NCI-H460 (cell line): ENCODE measurements at regions not wholly inside any gene's neighbourhood (a gene's known extent, or its start where the extent isn't known, plus 50 kb on each side); places are given as distances from the start of the nearest gene placed in this dataset.

Experiments used
- DNase-seq: peaks from one replicate; pipeline ENCODE4 v3.0.0-alpha.2; 2016; ENCODE audit warnings: low read depth; ENCODE audit errors: extremely low read depth

DNA sequence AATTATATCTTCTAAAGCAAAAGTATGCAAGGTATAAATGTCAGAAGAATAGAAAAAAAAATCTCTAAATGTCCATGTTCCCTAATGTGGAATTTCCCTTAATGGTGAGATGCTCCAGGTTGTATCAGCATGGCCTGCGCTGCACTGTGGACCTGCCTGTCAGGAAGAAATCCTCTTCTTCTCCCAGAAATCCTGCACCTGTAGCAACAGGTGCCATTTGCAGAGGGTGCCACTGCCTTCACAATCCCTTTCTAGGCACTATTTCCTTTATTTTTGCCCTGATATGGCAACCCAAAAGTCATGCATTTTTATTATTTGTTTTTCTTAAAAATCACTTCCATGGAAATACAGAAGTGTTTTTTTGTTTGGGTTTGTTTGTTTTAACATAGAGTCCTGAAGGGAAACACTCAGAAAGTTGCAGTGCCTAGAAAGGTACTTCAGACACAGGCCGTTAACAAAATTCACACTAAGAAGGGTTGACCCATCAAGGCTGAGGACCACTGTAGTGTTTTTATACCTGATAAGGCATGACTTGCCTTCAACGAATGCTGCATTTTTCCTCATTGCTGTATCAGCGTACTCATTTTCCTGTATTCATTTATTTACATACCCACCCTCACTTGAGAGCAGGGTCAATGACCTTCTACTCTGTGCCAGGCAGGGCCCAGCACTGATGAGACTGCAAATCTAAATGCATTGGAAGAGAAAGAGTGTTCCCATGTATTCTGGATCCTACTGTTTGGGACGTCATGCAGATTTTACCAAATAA is 177.8 kb downstream of the SNX18 start:
- DNase-seq, result no peak

DNA sequence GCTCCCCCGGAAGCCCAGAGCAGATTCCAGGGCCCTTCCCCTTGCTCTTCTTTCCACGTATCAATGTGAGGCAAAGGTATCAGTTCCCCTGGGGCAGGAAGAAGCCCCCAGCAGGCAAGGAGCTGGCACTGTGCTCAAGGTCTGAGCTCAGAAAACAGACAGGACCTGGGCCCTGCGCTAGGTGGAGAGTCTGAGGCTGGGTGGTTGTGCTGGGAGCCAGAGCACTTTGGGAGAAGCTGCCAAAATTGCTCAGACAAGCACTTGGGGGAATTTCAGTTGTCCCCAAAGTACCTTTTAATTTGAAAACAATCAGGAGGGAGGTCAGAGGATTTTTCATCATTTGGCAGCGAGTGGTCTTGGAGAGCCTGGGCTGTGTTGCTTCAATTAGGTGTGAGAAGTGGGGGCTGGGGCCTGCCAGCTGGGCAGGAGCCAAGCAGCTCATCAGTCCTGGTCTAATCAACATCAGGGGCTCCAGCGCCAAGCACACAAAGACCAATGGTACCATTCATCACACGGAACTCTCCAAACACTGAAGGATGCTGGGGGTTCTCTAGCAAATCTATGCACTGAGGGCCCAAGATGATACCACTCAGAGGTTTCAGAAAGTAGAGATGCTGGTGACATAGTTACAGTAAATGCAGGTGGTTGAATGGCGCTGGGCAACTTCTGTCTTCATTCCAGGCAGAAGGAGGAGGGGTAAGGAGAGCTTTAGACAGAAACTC is 176.5 kb downstream of the SNX18 start:
- no peak for DNase-seq

DNA sequence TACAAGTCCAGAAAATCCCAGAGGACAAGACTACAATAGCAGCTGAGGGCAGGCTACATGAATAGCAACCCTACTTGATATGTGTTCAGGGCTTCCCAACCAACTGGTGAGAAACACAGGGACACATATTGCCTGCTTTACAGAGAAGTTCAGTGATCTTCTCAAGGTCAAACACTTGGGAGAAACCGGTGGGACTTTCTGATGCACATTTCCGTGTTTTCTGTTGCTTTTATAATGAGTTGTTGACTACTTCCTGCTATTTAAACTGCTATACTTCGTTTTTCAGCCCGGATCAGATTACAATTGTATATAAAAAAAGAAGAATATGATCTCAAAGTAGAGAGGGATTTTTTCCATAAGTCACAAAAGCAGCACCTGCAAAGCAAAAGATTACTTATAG is 175.1 kb downstream of the SNX18 start:
- DNase-seq, result no peak

- DNase-seq, result no peak
Measured at GRCh38 chr5:54691656-54692055, 174.1 kb downstream of the SNX18 start.

DNA sequence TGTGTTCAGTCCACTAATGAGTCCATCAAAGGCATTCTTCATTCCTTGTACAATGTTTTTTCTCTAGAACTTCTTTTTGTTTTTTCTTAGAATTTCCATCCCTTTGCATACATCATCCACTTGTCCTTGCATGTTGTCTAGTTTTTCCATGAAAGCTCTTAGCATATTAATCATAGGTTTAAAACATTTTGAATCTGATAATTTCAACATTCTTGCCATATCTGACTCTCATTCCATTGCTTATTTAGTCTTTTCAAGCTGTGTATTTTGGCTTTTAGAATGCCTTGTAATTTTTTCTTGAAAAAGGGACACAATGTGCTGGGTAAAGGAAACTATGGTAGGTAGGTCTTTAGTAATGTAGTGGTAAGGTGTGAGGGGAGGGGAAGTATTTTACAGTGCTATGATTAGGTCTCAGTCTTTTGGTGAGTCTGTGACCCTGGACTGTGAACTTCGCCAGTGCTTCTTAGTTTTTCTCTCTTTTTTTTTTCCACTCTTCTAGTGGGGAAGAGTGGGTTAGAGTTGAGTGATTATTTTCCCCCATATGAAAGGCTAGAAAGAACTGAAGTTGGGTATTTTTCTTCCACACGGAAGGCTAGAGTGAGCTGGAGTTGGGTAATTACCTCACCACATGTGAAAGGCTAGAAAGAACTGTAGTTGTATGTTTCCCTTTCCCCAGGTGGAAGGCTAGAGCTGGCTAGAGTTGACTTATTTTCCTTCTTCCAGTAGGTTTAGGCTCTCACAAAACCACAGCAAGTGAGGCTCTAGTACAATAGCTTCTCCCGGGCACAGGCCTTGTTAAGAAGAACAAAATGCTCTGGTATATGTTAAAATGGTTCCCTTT is 172.1 kb downstream of the SNX18 start:
- no peak for DNase-seq

GRCh38 chr5:54680998-54681397 is 163.4 kb downstream of the SNX18 start:
- no peak for DNase-seq

DNA sequence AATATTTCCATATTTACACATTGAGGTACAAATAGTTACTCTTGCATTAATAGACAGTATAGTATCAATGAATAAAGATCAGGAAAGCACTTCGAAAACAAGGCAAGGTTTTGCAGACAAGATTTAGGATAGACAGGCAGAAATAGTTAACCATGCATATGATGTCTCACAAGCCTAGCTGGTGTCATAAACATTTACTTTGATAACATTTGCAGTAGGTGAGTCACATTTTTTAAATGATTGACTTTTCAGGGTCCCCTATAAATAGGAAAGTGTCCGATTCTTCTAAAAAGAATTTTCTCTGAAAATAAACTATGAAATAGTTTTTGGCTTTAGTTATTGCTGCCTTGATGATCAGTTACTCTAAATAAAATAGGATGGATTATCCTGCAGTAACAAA is 162.1 kb downstream of the SNX18 start:
- no peak for DNase-seq

GRCh38 chr5:54678737-54679136 is 161.2 kb downstream of the SNX18 start:
- no peak for DNase-seq

DNA sequence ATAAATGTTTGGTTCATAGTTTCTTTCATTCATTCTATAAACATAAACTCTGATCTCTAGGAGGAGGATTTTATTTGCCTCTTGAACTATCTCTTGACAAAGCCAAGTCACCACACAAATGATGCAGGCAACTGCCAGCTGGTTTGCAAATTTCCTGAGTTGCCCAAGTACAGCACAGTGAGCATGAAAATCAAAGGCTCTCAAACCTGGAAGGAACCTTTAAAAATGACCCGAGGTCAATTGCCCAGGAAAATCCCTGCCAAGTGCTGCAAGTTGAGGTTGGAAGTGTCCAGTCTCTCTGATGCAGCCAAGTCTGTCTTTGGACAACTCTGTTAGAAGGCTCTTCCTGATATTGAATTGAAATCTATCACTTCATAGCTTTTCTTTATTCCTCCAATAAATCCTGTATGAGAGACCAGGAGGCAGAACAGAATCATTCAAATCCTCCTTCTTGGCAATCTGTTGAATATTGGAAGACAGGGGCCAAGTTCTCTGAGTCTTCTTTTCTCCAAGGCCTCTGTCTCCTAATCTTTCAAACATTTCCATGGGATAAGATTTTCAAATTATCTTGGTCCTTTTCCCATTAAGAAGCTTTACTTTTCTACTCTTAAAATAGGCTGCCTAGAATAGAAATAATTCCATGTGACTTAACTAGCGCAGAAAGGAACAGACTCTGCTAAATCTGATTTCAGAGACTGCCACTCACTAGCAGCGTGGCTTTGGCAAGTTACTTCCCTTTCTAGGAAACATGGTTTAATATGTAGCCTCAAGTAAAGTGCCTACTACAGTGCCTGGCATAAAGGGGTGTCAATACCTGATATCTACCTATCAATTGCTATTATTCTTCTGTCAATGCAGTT is 159.2 kb downstream of the SNX18 start:
- no peak for DNase-seq

DNA sequence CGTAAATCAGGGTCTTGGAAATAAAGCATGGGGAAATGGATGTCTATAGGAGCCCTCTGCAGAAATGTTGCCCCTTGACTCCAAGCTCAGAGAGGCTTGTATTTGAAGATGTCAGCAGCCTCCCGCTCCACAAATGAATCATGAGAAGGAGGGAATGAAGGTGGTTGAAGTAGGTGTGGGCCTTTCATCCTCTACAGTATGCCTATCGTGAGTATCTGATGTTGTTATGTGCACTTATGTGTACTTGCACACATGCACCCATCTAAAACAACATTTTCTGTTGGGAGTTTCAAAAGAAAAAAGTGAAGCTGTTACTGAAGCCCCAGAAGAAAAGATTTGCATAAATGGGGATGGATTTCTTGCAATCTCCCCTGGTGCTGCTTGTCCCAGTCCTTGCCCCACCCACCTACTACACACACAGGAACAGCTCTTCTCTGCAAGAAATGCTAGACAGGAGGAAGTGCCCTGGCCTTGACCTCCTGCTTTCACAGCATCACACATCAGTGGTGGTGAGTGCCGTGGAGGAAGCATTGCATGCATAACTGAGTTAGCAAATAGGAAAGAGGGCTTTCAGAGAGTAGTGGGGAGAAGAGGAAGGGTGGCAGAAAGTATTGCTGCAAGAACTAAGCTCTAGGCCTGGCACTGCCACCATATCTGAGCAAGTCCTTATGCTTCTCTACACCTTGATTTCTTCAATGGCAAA is 156.1 kb downstream of the SNX18 start:
- no peak for DNase-seq

- DNase-seq, result no peak
Measured at GRCh38 chr5:54672871-54673270, 155.3 kb downstream of the SNX18 start.

DNA sequence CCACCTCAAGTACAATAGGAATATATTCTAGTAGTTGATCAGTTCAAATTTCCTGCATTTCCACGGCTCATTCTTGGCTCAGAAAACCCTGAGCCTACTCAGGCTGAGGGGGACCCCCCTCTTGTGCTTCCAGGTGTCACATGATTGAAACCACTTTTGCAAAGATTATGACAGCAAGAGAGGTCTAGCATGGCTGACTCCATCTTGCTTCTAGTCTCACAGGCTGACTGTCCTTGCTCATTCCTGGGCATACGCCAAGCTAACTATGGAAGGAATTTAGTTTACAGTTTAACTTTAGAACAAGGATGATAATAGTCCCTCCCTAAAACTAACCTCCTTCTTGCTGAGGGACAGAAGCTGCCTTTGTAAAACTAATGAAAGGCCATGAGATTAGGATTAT is 154.1 kb downstream of the SNX18 start:
- no peak for DNase-seq

DNA sequence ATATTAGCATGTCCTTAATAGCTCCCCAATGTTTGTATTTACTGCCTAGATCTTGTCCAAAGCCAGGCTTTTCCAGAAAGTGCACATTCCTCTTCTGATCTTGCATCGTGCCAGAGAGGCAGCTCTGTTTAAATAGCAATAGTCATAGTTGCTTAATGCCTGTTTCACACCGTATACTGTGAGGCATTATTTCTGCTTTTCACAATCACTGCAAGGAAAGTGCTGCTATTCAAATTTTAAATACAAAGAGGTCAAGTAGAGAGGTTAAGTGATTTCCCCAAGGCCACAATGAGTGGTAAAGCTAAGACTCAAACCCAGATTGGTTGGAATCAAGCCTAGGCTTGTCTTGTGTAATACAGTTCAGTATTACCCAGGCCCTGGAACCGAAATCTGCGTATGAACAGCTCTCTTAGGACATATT is 153.6 kb downstream of the SNX18 start:
- no peak for DNase-seq

GRCh38 chr5:54670281-54670680 is 152.7 kb downstream of the SNX18 start:
- no peak for DNase-seq

DNA sequence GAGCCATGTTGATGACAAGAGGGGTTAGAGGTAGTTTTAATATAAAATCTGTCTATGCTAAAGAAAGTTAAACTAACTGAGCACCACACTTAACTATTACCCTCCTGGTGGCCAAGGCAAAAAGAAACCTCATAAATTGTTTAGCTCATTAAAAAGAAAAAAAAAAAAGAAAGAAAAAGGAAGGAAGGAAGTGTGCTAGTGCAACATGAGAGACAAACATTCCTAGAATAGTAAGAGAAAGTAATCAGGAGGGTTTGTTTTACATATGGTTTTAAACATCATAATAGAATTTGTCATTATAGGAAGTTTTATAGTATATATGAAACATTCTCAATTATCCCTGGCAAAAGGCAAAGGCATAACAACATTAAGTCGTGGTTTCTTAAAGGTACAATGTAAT is 152.3 kb downstream of the SNX18 start:
- DNase-seq, result no peak

GRCh38 chr5:54669285-54669684 is 151.7 kb downstream of the SNX18 start:
- DNase-seq, result no peak

DNA sequence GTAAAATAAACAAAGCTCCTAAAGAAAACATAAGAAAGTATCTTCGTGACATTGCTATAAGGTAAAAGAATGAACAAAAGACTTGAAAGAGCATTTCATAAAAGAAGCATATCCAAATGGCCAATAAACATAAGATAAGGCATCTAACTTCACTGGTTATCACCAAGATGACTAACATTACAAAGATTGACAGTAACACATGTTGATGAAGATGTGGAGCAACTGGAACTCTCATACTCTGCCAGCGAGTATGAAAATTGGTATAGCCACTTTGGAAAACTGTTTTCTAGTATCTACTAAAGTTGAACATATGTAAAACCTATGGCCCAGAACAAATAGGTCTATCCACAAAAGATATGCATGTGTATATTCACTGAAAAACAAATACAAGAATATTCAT is 150.5 kb downstream of the SNX18 start:
- no peak for DNase-seq

DNA sequence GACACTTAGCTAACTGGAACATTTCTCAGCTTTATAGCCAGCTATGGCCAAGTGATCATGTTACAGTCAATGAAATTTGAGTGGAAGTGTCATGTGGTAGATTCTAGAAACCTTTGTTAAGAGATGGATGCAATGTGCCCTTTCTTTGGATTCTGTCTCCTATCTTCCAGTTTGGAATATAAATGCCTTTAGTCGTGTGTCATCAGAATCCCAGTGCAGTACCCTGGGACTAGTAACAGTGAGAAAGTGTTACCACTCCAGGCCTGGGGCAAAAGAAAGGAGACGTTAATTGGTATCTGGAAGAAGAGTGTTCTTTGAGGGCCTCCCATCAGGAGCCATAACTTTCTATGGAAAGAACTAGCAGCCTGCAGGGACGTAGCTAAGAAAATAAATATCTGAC is 149.6 kb downstream of the SNX18 start:
- no peak for DNase-seq

GRCh38 chr5:54663866-54664265 is 146.3 kb downstream of the SNX18 start:
- DNase-seq, result no peak

DNA sequence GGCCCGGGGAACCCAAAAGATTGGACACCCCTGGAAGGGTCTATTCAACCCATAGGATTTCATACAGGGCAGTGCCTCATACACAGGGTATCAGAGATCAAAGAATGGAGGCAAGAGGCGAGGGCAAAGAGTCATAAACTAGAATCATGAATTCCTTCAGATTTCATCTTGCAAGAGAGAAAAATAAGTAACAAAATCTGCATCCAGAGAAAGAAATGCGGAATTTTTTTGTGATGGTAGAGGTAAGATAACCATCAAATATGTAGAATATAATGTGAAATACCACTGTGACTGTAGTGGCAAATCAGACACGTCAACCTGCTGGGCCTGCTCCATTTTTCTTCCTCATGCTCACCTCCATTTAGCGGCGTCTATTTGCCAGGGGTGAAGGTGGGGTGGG is 143.6 kb downstream of the SNX18 start:
- DNase-seq, result no peak
